Dedifferentiated amniotic fluid mesenchymal stem cell (primary cell): ENCODE measurements at regions not wholly inside any gene's neighbourhood (a gene's known extent, or its start where the extent isn't known, plus 50 kb on each side); places are given as distances from the start of the nearest gene placed in this dataset.
"Not testable (repeated sequence)": the region's sequence is repeated elsewhere in the genome, so short reads cannot be mapped to it uniquely, and the experiment has no call there.

Experiments
- DNase-seq: peaks from one replicate; pipeline ENCODE4 v3.0.0-alpha.2; 2016; ENCODE audit errors: extremely low spot score

DNA sequence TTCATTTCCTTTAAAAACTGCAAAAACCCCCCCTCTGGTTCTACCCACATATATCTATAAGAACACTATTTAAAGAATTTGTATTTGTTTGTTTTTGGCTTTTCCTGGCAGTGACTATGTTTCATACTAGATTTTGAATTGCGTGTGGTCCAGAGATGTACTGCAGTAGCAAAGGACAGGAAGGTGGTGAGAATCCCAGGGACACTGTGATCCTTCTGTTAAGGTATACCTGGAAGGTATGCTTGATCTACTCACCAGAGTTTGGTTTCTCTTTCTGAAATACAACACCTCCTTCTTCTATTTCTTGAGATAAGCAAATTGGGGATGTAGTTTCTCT, 129.6 kb upstream of the RASGEF1B start:
- no peak for DNase-seq

GRCh38 chr4:81600520-81601357, 129.0 kb upstream of the RASGEF1B start:
- DNase-seq, result no peak

GRCh38 chr4:81599742-81600380, 128.2 kb upstream of the RASGEF1B start:
- DNase-seq, result no peak

DNA sequence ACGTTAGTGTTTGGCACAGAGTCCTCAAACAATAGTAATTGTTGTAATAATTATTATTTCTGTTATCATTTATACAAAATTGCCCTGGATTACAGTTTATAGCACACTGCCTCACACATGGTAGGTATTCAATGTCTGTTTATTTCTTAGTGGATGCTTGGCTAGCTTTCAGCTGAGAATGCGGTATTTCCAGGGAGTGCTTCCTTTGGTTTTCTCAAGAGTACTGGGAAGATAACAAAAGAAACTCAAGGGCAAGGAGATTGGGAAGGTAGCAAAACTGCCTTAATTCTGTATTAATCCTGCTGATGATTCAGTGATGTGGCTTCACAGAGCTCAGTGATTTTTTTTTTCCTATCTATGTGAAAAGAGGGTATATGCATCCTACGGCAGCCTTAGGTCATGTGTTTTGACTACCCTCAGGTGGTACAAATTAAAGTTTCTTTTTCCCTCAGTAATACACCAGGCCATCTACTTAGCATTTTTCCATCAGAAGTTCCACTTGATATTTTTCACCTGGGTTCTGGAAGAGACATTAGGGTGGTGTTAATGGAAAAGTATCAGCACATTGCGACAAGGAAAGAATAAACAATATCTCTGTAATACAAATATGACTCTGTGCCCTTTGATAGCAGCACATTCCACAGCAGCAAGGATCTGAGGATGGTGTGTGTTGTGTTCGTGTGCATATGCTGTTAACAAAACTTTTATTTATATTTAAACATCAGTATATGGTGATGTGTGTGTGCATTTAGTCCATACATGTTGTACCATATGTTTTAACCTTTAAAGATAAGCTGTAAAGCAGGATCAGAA, 124.3 kb upstream of the RASGEF1B start:
- no peak for DNase-seq

- no peak for DNase-seq
Measured at GRCh38 chr4:81595287-81595686, 123.6 kb upstream of the RASGEF1B start.

- no peak for DNase-seq
Measured at GRCh38 chr4:81594490-81595159, 122.9 kb upstream of the RASGEF1B start.

DNA sequence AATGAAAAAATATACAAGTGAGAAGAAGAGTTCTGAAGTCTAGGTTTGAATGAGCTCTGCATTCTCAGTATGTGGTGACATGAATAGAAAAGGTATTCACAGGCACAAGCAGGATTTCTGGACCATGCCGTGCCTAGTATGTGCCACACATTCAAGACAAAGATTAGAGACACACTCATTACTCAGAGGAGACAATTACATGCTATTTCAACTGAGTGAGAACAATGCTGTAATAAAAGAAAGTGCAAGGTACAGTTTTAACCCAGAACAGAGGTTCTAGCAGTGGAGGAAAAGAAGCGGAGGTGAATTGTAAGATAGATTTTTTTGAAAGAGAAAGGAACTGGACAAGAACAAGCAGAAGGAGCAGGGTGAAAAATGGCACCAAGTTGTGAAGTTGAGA, 121.0 kb upstream of the RASGEF1B start:
- DNase-seq, result no peak

- DNase-seq, result no peak
Measured at GRCh38 chr4:81590596-81590995, 118.9 kb upstream of the RASGEF1B start.

- no peak for DNase-seq
Measured at GRCh38 chr4:81589262-81589661, 117.6 kb upstream of the RASGEF1B start.

DNA sequence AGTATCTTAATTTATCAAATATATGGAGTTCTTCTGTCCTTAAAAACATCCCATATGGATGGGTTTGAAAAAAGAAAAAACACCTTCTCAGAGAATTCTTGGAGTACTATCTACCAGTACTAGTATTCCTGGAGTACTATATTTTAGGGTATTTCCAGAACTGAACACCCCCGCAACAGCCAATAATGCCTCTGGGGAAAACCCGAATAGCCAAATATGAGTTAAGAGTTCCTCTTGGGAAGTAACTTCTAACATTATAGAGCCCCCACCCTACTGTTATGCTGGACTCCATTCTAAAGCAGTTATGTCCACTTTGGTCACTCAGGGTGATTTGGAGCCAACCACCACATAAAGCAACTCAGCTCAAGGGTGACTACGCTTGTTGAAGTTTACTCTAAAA, 115.0 kb upstream of the RASGEF1B start:
- no peak for DNase-seq

DNA sequence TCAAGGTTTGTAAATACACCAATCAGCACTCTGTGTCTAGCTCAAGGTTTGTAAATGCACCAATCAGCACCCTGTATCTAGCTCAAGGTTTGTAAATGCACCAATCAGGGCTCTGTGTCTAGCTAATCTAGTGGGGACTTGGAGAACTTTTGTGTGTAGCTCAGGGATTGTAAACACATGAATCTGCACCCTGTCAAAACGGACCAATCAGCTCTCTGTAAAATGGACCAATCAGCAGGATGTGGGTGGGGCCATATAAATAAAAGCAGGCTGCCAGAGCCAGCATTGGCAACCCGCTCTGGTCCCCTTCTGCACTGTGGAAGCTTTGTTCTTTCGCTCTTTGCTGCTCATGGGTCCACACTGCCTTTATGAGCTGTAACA, 109.3 kb upstream of the RASGEF1B start:
- not testable (repeated sequence) for DNase-seq

- no peak for DNase-seq
Measured at GRCh38 chr4:81580346-81580993, 108.8 kb upstream of the RASGEF1B start.

DNA sequence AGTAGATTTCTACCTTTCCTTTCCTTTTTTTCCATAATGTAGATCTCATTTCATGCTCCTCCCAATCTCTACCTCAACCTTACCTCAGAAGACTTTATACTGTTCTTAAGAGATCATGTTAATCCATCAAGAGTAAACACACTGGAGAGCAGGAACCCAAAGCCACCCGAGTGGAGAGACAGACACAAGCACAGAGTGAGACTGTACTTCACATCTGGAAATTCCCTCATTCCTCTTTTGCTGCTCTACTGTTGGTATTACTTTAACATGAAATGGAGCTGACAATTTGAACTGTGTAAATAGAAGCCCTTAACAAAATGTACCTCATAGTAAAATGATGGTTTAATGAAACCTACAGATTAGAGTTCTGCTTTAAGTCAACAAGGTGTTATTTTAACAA, 105.7 kb upstream of the RASGEF1B start:
- DNase-seq, result no peak

DNA sequence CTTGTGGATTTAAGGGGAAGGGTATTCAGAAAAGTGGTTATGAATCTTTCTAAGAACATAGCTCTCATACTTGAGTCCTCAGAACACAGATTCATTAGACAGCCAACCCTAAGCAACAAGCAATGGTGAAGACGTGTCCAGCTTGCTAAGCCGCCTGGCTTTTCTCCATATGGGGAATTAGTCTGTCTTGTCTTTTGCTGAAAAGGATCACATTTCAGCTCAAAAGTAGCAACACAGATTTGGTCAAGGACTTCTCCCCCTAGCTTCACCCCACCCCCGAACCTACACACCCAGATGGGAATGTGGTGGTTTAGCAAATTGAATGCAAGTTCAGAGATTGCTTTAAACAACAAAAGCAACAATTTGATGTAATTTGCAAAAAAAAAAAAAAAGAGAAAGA, 103.3 kb upstream of the RASGEF1B start:
- no peak for DNase-seq

- DNase-seq, result no peak
Measured at GRCh38 chr4:81573840-81574239, 102.1 kb upstream of the RASGEF1B start.

GRCh38 chr4:81572402-81572801, 100.7 kb upstream of the RASGEF1B start:
- no peak for DNase-seq

DNA sequence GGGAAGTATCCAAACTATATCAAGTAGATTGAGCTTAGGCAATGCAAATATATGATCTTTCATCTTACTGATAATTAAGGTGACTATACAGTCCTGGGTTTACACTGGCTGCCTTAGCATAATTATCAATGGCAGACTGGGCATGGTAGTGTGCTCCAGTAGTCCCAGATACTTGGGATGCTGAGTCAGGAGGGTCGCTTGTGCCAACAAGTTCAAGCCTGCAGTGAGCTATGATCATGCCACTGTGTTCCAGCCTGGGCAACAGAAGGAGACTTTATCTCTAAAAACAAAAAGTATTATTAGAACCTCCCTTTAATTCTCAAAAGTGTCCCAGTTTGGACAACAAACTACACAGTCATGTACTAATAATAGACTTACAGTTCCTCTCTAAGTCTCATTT, 99.4 kb upstream of the RASGEF1B start:
- DNase-seq, result no peak

DNA sequence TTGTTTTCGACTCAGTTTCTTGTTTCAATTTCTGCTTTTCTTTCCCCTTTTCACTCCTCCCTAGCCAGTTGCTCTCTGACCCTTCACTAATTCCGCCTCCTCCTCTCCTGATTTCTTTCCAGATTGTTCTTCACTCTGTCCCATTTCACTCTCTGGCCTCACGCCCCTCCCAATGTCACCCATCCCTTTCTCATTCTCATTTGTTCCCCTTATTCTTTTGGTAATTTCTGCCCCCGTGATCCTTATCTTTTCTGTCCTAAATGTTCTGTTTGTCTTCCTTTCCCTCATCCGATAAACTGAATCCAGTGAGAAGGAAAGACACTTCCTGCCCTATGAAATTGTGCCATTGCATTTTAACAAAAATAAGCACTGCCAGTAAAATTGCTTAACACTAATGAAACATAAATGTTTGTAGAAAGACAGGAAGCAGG, 94.5 kb upstream of the RASGEF1B start:
- no peak for DNase-seq

DNA sequence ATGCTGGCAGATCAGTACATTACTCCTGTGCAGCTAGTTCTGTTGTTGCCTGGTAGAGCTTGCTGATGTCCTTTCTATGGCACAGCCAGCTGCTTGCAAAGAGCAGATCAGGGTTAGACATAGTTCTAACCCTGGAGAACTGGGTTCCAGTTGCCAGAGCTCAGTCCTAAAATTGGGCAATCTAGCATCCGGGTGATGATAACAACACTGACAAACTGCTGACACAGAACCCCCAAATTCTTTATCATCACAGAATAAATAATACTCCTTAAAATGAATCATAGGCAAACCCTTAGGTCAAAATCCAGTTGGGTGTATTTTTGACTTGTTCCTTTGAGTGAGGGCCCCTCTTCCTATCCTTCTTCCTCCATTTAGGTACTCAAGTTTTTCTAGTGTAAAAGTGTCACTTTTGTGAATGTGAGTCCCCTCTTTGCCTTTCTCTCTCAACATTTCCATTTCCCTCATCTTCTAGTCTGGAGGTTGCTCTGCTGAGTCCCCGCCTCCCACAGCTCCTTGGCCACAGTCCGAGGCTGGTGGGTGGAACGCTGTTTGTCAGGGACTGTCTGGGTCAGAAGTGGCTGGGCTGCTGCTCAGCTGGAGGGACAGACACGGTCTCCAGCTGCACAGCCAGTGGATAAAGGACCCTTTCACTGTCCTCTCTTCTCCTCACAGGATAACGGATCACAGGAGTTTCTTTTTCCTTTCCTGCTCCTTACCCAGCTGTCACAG, 93.6 kb upstream of the RASGEF1B start:
- no peak for DNase-seq

DNA sequence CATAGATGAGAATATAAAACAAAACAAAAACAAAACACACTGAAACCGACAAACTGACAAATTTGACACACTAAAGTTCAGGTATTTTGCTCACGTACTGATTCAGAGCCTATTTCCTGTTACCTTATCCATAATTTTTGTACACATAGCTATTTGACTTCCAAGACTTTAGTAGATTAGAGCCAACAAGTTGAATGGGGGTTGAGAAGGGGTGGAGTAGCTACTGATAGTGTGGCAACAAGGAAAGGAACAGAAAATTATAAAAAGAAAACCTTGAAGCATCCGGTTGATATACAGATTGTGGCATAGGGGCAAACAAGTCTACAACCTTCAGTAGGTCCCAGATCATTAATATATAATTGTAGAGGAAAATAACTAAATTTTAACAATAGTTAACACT, 92.3 kb upstream of the RASGEF1B start:
- DNase-seq, result no peak

GRCh38 chr4:81562093-81562492, 90.4 kb upstream of the RASGEF1B start:
- DNase-seq, result no peak
